ENCODE measurements at regions not wholly inside any gene's neighbourhood (a gene's known extent, or its start where the extent isn't known, plus 50 kb on each side); places are given as distances from the start of the nearest gene placed in this dataset.

GRCh38 chr2:195477996-195478382, 179.0 kb upstream of the SLC39A10 start:
- DNase-seq (ENCODE audit: low spot score) (no peak), ATAC-seq (ENCODE audit: insufficient number of reproducible peaks, low FRiP score, low read depth) (no peak)
- H3K27me3 ChIP-seq (replicated peaks; ENCODE audit: insufficient read depth), result no peaks in the 10 kb centered on the region
- H3K4me3 ChIP-seq, result no peak overlapping the region
- TF ChIP-seq CTCF (IDR thresholded peaks at IDR 0.05), result no peak
- no peaks in the 10 kb centered on the region for H3K4me1 ChIP-seq (ENCODE audit: control insufficient read depth in 1 of 2, low read depth in 2 of 2)
- H3K9me3 ChIP-seq, result no peaks in the 10 kb centered on the region
- no peak overlapping the region for H3K27ac ChIP-seq
- H3K36me3 ChIP-seq, result no peaks in the 10 kb centered on the region

DNA sequence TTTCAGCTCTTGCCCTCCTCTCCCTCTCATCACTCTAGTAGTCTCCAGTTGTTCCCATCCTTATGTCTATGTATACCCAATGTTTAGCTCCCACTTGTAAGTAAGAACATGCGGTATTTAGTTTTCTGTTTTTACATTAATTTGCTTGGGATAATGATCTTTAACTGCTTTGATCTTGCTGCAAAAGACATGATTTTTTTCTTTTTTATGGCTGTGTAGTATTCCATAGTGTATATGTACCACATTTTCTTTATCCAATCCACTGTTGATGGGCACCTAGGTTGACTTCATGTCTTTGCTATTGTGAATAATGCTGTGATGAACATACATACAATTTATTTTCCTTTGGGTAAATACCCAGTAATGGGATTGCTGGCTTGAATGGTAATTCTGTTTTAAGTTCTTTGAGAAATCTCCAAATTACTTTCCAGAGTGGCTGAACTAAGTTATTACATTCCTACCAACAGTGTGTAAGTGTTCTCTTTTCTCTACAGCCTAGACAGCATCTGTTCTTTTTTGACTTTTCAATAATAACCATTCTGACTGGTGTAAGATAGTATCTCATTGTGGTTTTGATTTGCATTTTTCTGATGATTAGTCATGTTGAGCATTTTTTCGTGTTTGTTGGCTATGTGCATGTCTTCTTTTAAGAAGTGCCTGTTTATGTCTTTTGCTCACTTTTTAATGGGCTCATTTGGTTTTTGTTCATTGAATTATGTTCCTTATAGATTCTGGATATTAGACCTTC, 179.6 kb upstream of the SLC39A10 start:
- H3K4me1 ChIP-seq (ENCODE audit: control insufficient read depth in 1 of 2, low read depth in 2 of 2), result no peaks in the 10 kb centered on the region
- H3K9me3 ChIP-seq, result no peaks in the 10 kb centered on the region
- ATAC-seq (ENCODE audit: insufficient number of reproducible peaks, low FRiP score, low read depth), result no peak
- no peak overlapping the region for H3K27ac ChIP-seq
- no peaks in the 10 kb centered on the region for H3K27me3 ChIP-seq (replicated peaks; ENCODE audit: insufficient read depth)
- TF ChIP-seq CTCF (IDR thresholded peaks at IDR 0.05), result no peak
- no peak overlapping the region for H3K4me3 ChIP-seq
- H3K36me3 ChIP-seq, result no peaks in the 10 kb centered on the region
- no peak for DNase-seq (ENCODE audit: low spot score)

DNA sequence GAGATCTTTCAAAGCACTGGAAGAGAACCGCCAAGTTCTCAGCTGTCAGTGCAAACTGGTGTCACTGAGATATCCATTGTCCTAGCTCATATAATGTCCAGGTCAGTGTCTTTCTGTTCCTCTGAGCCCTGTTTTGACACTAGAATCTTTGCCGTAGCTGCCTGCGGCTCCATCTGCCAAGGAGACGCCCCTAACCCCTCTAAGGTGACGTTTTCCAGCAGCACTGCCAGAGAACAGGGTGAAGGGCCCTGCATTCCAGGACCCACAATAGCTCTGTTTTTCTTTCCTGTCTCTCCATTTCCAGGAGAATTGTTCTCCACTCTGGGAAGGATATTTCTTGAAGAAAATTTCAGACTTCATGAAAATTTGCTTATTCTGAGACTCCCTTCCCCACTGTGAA, 181.7 kb upstream of the SLC39A10 start:
- Histone ChIP-seq H3K9me3 (no peaks in the 10 kb centered on the region), H3K4me3 (no peak overlapping the region), H3K27me3 (replicated peaks; ENCODE audit: insufficient read depth) (no peaks in the 10 kb centered on the region), H3K4me1 (ENCODE audit: control insufficient read depth in 1 of 2, low read depth in 2 of 2) (no peaks in the 10 kb centered on the region), H3K36me3 (no peaks in the 10 kb centered on the region), H3K27ac (no peak overlapping the region)
- no peak for ATAC-seq (ENCODE audit: insufficient number of reproducible peaks, low FRiP score, low read depth)
- no peak for DNase-seq (ENCODE audit: low spot score)
- no peak for TF ChIP-seq CTCF (IDR thresholded peaks at IDR 0.05)

DNA sequence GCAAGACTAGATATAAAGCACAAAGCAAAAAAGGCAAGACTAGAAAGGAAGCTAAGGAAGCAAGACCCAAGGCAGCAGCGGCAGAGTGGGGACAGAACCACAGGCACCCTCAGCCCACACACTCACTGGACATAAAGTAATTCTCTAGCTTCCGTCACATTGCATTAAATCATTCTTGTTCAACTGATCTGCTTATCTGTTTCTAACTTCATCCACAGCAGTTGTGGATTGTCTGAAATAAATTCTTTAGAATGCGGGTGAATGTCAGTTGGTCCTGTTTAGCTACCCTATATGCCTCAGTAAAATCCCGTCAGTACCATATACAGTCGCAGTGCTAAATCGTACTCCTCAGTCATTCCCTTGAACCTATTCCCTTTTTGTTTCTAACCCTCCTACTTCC, 183.2 kb upstream of the SLC39A10 start:
- Histone ChIP-seq H3K27ac (no peak overlapping the region), H3K4me3 (no peak overlapping the region), H3K9me3 (no peaks in the 10 kb centered on the region), H3K4me1 (ENCODE audit: control insufficient read depth in 1 of 2, low read depth in 2 of 2) (no peaks in the 10 kb centered on the region), H3K27me3 (replicated peaks; ENCODE audit: insufficient read depth) (no peaks in the 10 kb centered on the region), H3K36me3 (no peaks in the 10 kb centered on the region)
- ATAC-seq (ENCODE audit: insufficient number of reproducible peaks, low FRiP score, low read depth) (no peak), DNase-seq (ENCODE audit: low spot score) (no peak)
- TF ChIP-seq CTCF (IDR thresholded peaks at IDR 0.05), result no peak

GRCh38 chr2:195472501-195473234, 184.4 kb upstream of the SLC39A10 start:
- ATAC-seq (ENCODE audit: insufficient number of reproducible peaks, low FRiP score, low read depth), result no peak
- H3K36me3 ChIP-seq, result no peaks in the 10 kb centered on the region
- TF ChIP-seq CTCF (IDR thresholded peaks at IDR 0.05), result no peak

More at GRCh38 chr2:195472501-195473234, 184.4 kb upstream of the SLC39A10 start:
- H3K27ac ChIP-seq, result no peak overlapping the region
- no peaks in the 10 kb centered on the region for H3K9me3 ChIP-seq
- no peak for DNase-seq (ENCODE audit: low spot score)
- H3K4me1 ChIP-seq (ENCODE audit: control insufficient read depth in 1 of 2, low read depth in 2 of 2), result no peaks in the 10 kb centered on the region
- no peaks in the 10 kb centered on the region for H3K27me3 ChIP-seq (replicated peaks; ENCODE audit: insufficient read depth)
- H3K4me3 ChIP-seq, result no peak overlapping the region

Measured in thoracic aorta (tissue), 2 donors.